GM18867 (cell line): ENCODE measurements at regions not wholly inside any gene's neighbourhood (a gene's known extent, or its start where the extent isn't known, plus 50 kb on each side); places are given as distances from the start of the nearest gene placed in this dataset.

Experiments
- ATAC-seq: cut with Tn5 transposase; IDR thresholded peaks from one replicate; pipeline ENCODE4 v1.9.1; 2021; ENCODE audit warnings: mild to moderate bottlenecking, moderate library complexity; ENCODE audit not compliant: unreplicated experiment

- ATAC-seq = no peak
Measured at GRCh38 chr4:61068060-61068459, 132.1 kb upstream of the ADGRL3 start.

GRCh38 chr4:61068745-61069144, 131.4 kb upstream of the ADGRL3 start:
- no peak for ATAC-seq

GRCh38 chr4:61070269-61070668, 129.9 kb upstream of the ADGRL3 start:
- no peak for ATAC-seq

GRCh38 chr4:61079427-61079826, 120.7 kb upstream of the ADGRL3 start:
- no peak for ATAC-seq

- no peak for ATAC-seq
Measured at GRCh38 chr4:61079976-61080375, 120.2 kb upstream of the ADGRL3 start.

- ATAC-seq = no peak
Measured at GRCh38 chr4:61085534-61085933, 114.6 kb upstream of the ADGRL3 start.

GRCh38 chr4:61086357-61086756, 113.8 kb upstream of the ADGRL3 start:
- no peak for ATAC-seq

- no peak for ATAC-seq
Measured at GRCh38 chr4:61086979-61087378, 113.1 kb upstream of the ADGRL3 start.

- ATAC-seq = no peak
Measured at GRCh38 chr4:61094854-61095598, 105.1 kb upstream of the ADGRL3 start.

GRCh38 chr4:61128682-61129081, 71.4 kb upstream of the ADGRL3 start:
- no peak for ATAC-seq

- ATAC-seq = no peak
Measured at GRCh38 chr4:61129971-61130370, 70.2 kb upstream of the ADGRL3 start.

- no peak for ATAC-seq
Measured at GRCh38 chr4:61143461-61143860, 56.7 kb upstream of the ADGRL3 start.

- ATAC-seq = no peak
Measured at GRCh38 chr4:61149278-61149677, 50.8 kb upstream of the ADGRL3 start.
